ENCODE measurements at regions not wholly inside any gene's neighbourhood (a gene's known extent, or its start where the extent isn't known, plus 50 kb on each side); places are given as distances from the start of the nearest gene placed in this dataset.

GRCh38 chr7:131674131-131674530 is 117.7 kb upstream of the PODXL start:
- Histone ChIP-seq H3F3A (ENCODE audit: insufficient read depth, low read length) (no peaks in the 10 kb centered on the region), H3K79me2 (ENCODE audit: insufficient read depth, low read length) (no peaks in the 10 kb centered on the region), H3K4me2 (ENCODE audit: low read length) (no peak overlapping the region), H3K9me2 (ENCODE audit: low read depth, low read length) (no peaks in the 10 kb centered on the region), H3K9ac (ENCODE audit: low read length) (no peak overlapping the region), H3K9me3 (ENCODE audit: low read length) (no peaks in the 10 kb centered on the region), H3K4me3 (ENCODE audit: low read depth, low read length, poor library complexity, severe bottlenecking) (no peak overlapping the region), H3K36me3 (ENCODE audit: insufficient read depth, low read length) (no peaks in the 10 kb centered on the region), H3K4me1 (ENCODE audit: insufficient read depth, low read length, severe bottlenecking) (no peaks in the 10 kb centered on the region), H2AFZ (ENCODE audit: low read length) (no peak overlapping the region), H4K20me1 (ENCODE audit: insufficient read depth, low read length) (no peaks in the 10 kb centered on the region), H3K27ac (ENCODE audit: low read depth, low read length, poor library complexity, severe bottlenecking) (no peak overlapping the region), H3K27me3 (ENCODE audit: insufficient read depth, low read length) (0 out of 2 replicates have a peak, but pooled peaks cover 7% of the 10 kb centered on the region)
- TF ChIP-seq EZH2 (IDR thresholded peaks at IDR 0.05; ENCODE audit: borderline replicate concordance, low read length) (no peak), CTCF (IDR thresholded peaks at IDR 0.05; ENCODE audit: low read length) (no peak)

GRCh38 chr7:131673576-131673975 is 117.1 kb upstream of the PODXL start:
- H3K36me3 ChIP-seq (ENCODE audit: insufficient read depth, low read length) = no peaks in the 10 kb centered on the region
- H3K9ac ChIP-seq (ENCODE audit: low read length) = no peak overlapping the region
- H3K4me1 ChIP-seq (ENCODE audit: insufficient read depth, low read length, severe bottlenecking) = no peaks in the 10 kb centered on the region
- H3K9me3 ChIP-seq (ENCODE audit: low read length) = no peaks in the 10 kb centered on the region
- no peaks in the 10 kb centered on the region for H3K79me2 ChIP-seq (ENCODE audit: insufficient read depth, low read length)
- no peaks in the 10 kb centered on the region for H3K9me2 ChIP-seq (ENCODE audit: low read depth, low read length)
- H3K4me2 ChIP-seq (ENCODE audit: low read length) = no peak overlapping the region
- no peak overlapping the region for H3K4me3 ChIP-seq (ENCODE audit: low read depth, low read length, poor library complexity, severe bottlenecking)
- no peaks in the 10 kb centered on the region for H4K20me1 ChIP-seq (ENCODE audit: insufficient read depth, low read length)
- TF ChIP-seq EZH2 (IDR thresholded peaks at IDR 0.05; ENCODE audit: borderline replicate concordance, low read length) (no peak), CTCF (IDR thresholded peaks at IDR 0.05; ENCODE audit: low read length) (no peak)
- H3K27me3 ChIP-seq (ENCODE audit: insufficient read depth, low read length) = 0 out of 2 replicates have a peak, but pooled peaks cover 7% of the 10 kb centered on the region
- no peak overlapping the region for H3K27ac ChIP-seq (ENCODE audit: low read depth, low read length, poor library complexity, severe bottlenecking)
- H2AFZ ChIP-seq (ENCODE audit: low read length) = no peak overlapping the region
- H3F3A ChIP-seq (ENCODE audit: insufficient read depth, low read length) = no peaks in the 10 kb centered on the region

- Histone ChIP-seq H3K27ac (ENCODE audit: low read depth, low read length, poor library complexity, severe bottlenecking) (no peak overlapping the region), H2AFZ (ENCODE audit: low read length) (no peak overlapping the region), H3K4me1 (ENCODE audit: insufficient read depth, low read length, severe bottlenecking) (no peaks in the 10 kb centered on the region), H3K9me3 (ENCODE audit: low read length) (0 out of 2 replicates have a peak, but pooled peaks cover 3% of the 10 kb centered on the region), H3K36me3 (ENCODE audit: insufficient read depth, low read length) (no peaks in the 10 kb centered on the region), H3K9ac (ENCODE audit: low read length) (no peak overlapping the region), H3K79me2 (ENCODE audit: insufficient read depth, low read length) (no peaks in the 10 kb centered on the region), H3K4me2 (ENCODE audit: low read length) (no peak overlapping the region), H4K20me1 (ENCODE audit: insufficient read depth, low read length) (no peaks in the 10 kb centered on the region), H3K4me3 (ENCODE audit: low read depth, low read length, poor library complexity, severe bottlenecking) (no peak overlapping the region), H3K27me3 (ENCODE audit: insufficient read depth, low read length) (peaks cover 12% of the 10 kb centered on the region; the same call in 1 of the 2 replicates), H3K9me2 (ENCODE audit: low read depth, low read length) (no peaks in the 10 kb centered on the region), H3F3A (ENCODE audit: insufficient read depth, low read length) (no peaks in the 10 kb centered on the region)
- TF ChIP-seq EZH2 (IDR thresholded peaks at IDR 0.05; ENCODE audit: borderline replicate concordance, low read length) (no peak), CTCF (IDR thresholded peaks at IDR 0.05; ENCODE audit: low read length) (no peak)
Measured at GRCh38 chr7:131670406-131670805, 114.0 kb upstream of the PODXL start.
